HT-29 (cell line): ENCODE measurements at regions not wholly inside any gene's neighbourhood (a gene's known extent, or its start where the extent isn't known, plus 50 kb on each side); places are given as distances from the start of the nearest gene placed in this dataset.
"Not testable (repeated sequence)": the region's sequence is repeated elsewhere in the genome, so short reads cannot be mapped to it uniquely, and the experiment has no call there.

ENCODE experiments used
- DNase-seq: peaks from one replicate; pipeline ENCODE4 v3.0.0-alpha.2; 2015; ENCODE audit warnings: low spot score

- DNase-seq: no peak
Measured at GRCh38 chr6:103908898-103909297, 950.8 kb downstream of the HACE1 start.

- DNase-seq: no peak
Measured at GRCh38 chr6:103895136-103895535, 964.6 kb downstream of the HACE1 start.

- no peak for DNase-seq
Measured at GRCh38 chr6:103893141-103893581, 966.6 kb downstream of the HACE1 start.

- DNase-seq: no peak
Measured at GRCh38 chr6:103886951-103887350, 972.8 kb downstream of the HACE1 start.

- DNase-seq: no peak
Measured at GRCh38 chr6:103885446-103885845, 974.3 kb downstream of the HACE1 start.

- DNase-seq: no peak
Measured at GRCh38 chr6:103879800-103880199, 979.9 kb downstream of the HACE1 start.

GRCh38 chr6:103875221-103875620 lies 984.5 kb downstream of the HACE1 start:
- no peak for DNase-seq

GRCh38 chr6:103874575-103874974 lies 985.1 kb downstream of the HACE1 start:
- DNase-seq: no peak

GRCh38 chr6:103872678-103873077 lies 987.0 kb downstream of the HACE1 start:
- no peak for DNase-seq

- DNase-seq: no peak
Measured at GRCh38 chr6:103872233-103872632, 987.5 kb downstream of the HACE1 start.

- no peak for DNase-seq
Measured at GRCh38 chr6:103870970-103871369, 988.7 kb downstream of the HACE1 start.

- no peak for DNase-seq
Measured at GRCh38 chr6:103862297-103862696, 997.4 kb downstream of the HACE1 start.

GRCh38 chr6:103858003-103858402 lies 1001.7 kb downstream of the HACE1 start:
- DNase-seq: no peak

GRCh38 chr6:103855750-103856149 lies 1004.0 kb downstream of the HACE1 start:
- DNase-seq: no peak

GRCh38 chr6:103854059-103854458 lies 1005.7 kb downstream of the HACE1 start:
- DNase-seq: no peak

GRCh38 chr6:103838457-103838856 lies 1021.3 kb downstream of the HACE1 start:
- no peak for DNase-seq

- no peak for DNase-seq
Measured at GRCh38 chr6:103826209-103826608, 1033.5 kb downstream of the HACE1 start.

- no peak for DNase-seq
Measured at GRCh38 chr6:103820148-103820547, 1039.6 kb downstream of the HACE1 start.

GRCh38 chr6:103819509-103819908 lies 1040.2 kb downstream of the HACE1 start:
- no peak for DNase-seq

GRCh38 chr6:103812970-103813369 lies 1046.7 kb downstream of the HACE1 start:
- DNase-seq: no peak

- DNase-seq: not testable (repeated sequence)
Measured at GRCh38 chr6:103801901-103802479, 1057.7 kb downstream of the HACE1 start.

- DNase-seq: no peak
Measured at GRCh38 chr6:103799971-103800670, 1059.6 kb downstream of the HACE1 start.

GRCh38 chr6:103798166-103798565 lies 1061.6 kb downstream of the HACE1 start:
- DNase-seq: no peak
